ENCODE measurements at regions not wholly inside any gene's neighbourhood (a gene's known extent, or its start where the extent isn't known, plus 50 kb on each side); places are given as distances from the start of the nearest gene placed in this dataset.
"Not testable (repeated sequence)": the region's sequence is repeated elsewhere in the genome, so short reads cannot be mapped to it uniquely, and the experiment has no call there.

DNA sequence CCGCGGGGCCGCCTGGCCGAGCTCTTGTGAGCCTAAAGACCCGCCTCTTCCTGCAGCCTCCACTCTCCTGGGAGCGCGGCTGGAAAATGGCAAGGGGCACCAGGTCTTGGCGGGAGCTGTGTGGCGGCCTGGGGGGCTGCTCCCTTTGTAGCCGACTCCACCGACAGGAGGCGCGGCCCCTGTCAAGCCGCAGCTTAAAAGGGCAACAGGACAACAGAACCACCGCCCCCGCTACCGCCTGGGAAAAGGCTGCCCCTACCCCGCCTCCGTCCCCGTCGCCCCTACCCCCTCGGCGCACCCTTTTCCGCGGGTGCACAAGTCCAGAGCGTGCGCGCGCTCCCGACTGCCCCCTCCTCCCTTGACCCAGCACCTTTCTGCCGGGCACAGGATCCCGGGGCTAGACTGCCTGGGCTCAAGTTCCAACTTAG lies 60.3 kb downstream of the GOLGA8K start:
- not testable (repeated sequence) for H3K36me3 ChIP-seq; H3K27ac ChIP-seq; H3K27me3 ChIP-seq (replicated peaks; ENCODE audit: insufficient read depth); H3K9me3 ChIP-seq; ATAC-seq (ENCODE audit: insufficient number of reproducible peaks, low FRiP score, low read depth); H3K4me1 ChIP-seq (ENCODE audit: control insufficient read depth in 1 of 2, low read depth in 2 of 2); DNase-seq (ENCODE audit: low spot score)
- H3K4me3 ChIP-seq = peak overlapping the region; percentile 56

DNA sequence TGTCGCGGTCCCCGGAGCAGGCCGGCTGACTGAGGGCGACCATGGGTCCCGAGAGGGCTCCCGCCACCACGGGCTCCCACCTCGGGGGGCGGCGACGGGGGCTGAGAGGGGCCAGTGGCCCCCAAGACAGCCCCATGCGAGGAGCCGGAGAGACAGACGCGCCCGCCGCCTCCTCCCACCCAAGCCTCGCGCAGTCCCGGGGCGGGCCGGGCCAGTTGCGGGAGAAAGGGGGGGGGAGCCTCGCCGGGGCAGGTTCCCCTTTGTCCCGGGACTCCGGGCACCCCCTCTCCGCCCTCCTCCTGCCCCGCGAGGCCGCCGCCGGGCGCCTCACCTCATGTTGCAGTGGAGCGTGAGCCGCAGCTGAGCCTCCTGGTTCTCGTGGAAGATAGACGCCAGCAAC lies 60.8 kb downstream of the GOLGA8K start:
- not testable (repeated sequence) for H3K27ac ChIP-seq; DNase-seq (ENCODE audit: low spot score); H3K36me3 ChIP-seq; H3K27me3 ChIP-seq (replicated peaks; ENCODE audit: insufficient read depth); H3K4me3 ChIP-seq; H3K4me1 ChIP-seq (ENCODE audit: control insufficient read depth in 1 of 2, low read depth in 2 of 2); H3K9me3 ChIP-seq; ATAC-seq (ENCODE audit: insufficient number of reproducible peaks, low FRiP score, low read depth)

DNA sequence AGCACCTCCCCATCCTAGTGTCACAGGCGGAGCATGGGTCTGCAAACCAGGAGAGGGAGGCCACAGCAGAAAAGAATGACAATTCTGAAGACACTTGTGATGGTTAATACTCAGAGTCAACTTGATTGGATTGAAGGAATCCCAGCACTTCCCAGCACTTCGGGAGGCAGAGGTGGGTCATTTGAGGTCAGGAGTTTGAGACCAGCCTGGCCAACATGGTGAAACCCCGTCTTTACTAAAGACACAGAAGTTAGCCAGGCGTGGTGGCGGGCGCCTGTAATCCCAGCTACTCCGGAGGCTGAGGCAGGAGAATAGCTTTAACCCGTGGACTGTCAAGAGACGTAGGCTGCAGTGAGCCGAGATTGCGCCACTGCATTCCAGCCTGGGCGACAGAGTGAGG lies 61.6 kb downstream of the GOLGA8K start:
- not testable (repeated sequence) for DNase-seq (ENCODE audit: low spot score); H3K27me3 ChIP-seq (replicated peaks; ENCODE audit: insufficient read depth); H3K27ac ChIP-seq; H3K9me3 ChIP-seq; H3K36me3 ChIP-seq; H3K4me1 ChIP-seq (ENCODE audit: control insufficient read depth in 1 of 2, low read depth in 2 of 2); H3K4me3 ChIP-seq; ATAC-seq (ENCODE audit: insufficient number of reproducible peaks, low FRiP score, low read depth)

DNA sequence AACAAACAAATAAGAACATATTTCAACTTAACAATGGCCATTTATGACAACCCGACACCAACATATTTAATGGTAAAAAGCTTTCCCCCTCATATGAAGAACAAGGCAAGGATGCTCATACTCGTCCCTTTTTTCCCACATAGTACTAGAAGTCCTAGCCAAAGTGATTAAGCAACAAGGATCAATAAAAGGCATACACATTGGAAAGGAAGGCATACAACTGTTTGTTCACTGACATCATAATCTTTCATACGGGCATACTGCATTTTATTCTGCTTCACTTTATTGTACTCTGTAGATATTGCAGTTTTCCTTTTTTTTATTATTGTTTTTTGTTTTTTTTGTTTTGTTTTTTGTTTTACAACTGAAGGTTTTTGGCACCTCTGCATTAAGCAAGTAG lies 66.3 kb downstream of the GOLGA8K start:
- ATAC-seq (ENCODE audit: insufficient number of reproducible peaks, low FRiP score, low read depth) = not testable (repeated sequence)

DNA sequence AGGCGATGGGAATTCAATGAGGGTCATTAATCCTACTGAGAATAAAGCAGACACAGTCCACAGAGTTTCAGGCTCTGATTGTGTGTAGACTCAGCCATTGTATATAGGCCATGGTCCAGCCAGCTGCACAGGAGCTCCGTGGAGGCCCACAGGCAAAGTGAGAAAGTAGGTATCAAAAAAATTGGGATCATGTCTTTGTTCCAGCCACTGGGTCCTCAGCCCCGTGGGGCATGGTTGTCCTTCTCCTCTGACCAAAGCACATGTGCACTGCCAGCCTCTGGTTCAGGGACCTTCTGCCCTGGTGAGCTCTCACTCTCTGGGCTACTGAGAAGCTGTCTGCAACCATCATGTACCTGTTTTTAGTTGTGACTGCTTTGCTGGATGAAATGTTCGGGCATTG lies 79.7 kb downstream of the GOLGA8K start:
- H3K4me1 ChIP-seq (ENCODE audit: control insufficient read depth in 1 of 2, low read depth in 2 of 2); H3K27ac ChIP-seq; H3K9me3 ChIP-seq; H3K36me3 ChIP-seq; H3K27me3 ChIP-seq (replicated peaks; ENCODE audit: insufficient read depth); DNase-seq (ENCODE audit: low spot score); H3K4me3 ChIP-seq; ATAC-seq (ENCODE audit: insufficient number of reproducible peaks, low FRiP score, low read depth): not testable (repeated sequence)

More for the DNA sequence above, 66.3 kb downstream of the GOLGA8K start:
- not testable (repeated sequence) for H3K36me3 ChIP-seq; H3K27me3 ChIP-seq (replicated peaks; ENCODE audit: insufficient read depth); H3K4me3 ChIP-seq; H3K4me1 ChIP-seq (ENCODE audit: control insufficient read depth in 1 of 2, low read depth in 2 of 2); DNase-seq (ENCODE audit: low spot score); H3K27ac ChIP-seq; H3K9me3 ChIP-seq

DNA sequence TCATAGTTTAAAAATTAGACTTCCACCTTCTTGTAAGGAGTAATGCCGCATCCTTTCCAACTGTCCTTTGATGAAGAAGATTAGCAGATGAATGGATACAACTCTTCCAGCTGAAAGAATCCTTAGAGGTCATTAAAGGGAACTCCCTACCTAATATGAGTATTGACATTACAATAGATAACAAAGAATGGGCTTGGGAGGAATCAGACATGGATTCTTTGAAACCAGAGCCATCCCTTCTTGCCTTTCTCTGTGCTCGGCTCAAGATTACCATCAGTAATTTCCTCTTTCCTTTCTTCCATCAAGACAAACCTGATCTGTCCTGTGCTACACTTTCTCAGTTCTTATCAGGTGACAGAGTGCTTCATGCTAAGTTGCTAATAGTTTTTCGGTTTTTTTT lies 83.8 kb downstream of the GOLGA8K start:
- not testable (repeated sequence) for H3K4me1 ChIP-seq (ENCODE audit: control insufficient read depth in 1 of 2, low read depth in 2 of 2); H3K27me3 ChIP-seq (replicated peaks; ENCODE audit: insufficient read depth); H3K9me3 ChIP-seq; DNase-seq (ENCODE audit: low spot score); H3K36me3 ChIP-seq; H3K27ac ChIP-seq; ATAC-seq (ENCODE audit: insufficient number of reproducible peaks, low FRiP score, low read depth); H3K4me3 ChIP-seq

DNA sequence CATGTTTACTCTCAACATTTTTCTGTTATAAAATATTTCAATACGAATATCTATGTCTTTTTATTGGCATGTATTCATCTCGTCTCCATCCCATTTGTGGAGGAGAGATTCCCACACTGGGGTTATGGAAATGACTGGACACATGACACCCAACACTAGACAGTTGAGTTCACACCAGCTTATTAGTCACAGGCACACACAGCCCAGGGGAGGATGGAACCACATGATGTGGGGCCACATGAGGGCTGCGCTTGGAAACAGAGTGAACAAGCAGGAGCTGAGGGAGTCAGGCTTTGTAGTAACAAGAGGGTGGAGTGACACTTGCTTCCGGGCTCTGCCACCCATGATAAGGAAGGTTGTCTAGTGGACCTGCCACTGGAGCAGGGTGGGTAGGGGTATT lies 86.6 kb downstream of the GOLGA8K start:
- H3K27ac ChIP-seq; DNase-seq (ENCODE audit: low spot score); H3K27me3 ChIP-seq (replicated peaks; ENCODE audit: insufficient read depth); H3K36me3 ChIP-seq; H3K4me1 ChIP-seq (ENCODE audit: control insufficient read depth in 1 of 2, low read depth in 2 of 2); H3K4me3 ChIP-seq; ATAC-seq (ENCODE audit: insufficient number of reproducible peaks, low FRiP score, low read depth); H3K9me3 ChIP-seq: not testable (repeated sequence)

DNA sequence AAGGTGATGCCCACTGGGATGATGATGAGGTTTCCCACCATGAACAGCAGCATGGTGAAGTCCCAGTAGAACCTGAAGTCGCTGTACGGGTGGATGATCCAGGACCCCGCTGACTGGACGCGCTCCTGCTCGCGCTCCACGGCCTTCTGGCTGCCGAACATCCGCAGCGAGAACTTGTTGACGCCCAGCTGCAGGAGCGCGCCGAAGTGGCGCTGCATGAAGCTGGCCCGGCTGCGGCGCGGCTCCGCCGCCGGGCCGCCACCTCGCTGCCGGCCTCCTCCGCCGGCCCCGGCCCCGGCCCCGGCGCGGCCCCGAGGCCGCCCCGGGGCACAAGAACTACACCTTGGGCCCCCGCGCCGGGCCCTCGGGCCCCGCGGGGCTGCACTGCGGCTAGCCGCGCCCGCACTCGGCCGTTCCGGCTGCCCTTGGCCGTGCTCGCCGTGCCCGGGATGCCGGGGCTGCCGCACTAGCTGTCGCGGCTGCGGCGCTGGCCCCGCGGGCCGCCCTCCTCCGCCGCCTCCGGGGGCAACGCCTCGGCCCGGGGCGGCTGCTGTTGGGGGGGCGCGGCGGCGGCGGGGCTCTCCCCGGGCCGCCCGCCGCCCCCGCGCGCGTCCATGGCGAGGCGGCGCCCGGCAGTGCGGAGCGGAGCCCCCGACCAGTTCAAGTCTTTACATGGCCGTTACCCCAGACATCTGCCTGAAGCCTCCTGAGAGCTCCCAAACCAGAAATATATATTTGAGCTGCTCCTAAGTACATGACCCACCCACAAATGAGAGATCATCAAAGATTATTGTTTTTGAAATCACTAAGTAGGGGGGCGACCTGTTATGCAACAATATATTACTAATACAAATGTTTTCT lies 87.8 kb downstream of the GOLGA8K start:
- not testable (repeated sequence) for H3K9me3 ChIP-seq; H3K4me3 ChIP-seq; DNase-seq (ENCODE audit: low spot score); H3K36me3 ChIP-seq; H3K27me3 ChIP-seq (replicated peaks; ENCODE audit: insufficient read depth); H3K4me1 ChIP-seq (ENCODE audit: control insufficient read depth in 1 of 2, low read depth in 2 of 2); H3K27ac ChIP-seq; ATAC-seq (ENCODE audit: insufficient number of reproducible peaks, low FRiP score, low read depth)

DNA sequence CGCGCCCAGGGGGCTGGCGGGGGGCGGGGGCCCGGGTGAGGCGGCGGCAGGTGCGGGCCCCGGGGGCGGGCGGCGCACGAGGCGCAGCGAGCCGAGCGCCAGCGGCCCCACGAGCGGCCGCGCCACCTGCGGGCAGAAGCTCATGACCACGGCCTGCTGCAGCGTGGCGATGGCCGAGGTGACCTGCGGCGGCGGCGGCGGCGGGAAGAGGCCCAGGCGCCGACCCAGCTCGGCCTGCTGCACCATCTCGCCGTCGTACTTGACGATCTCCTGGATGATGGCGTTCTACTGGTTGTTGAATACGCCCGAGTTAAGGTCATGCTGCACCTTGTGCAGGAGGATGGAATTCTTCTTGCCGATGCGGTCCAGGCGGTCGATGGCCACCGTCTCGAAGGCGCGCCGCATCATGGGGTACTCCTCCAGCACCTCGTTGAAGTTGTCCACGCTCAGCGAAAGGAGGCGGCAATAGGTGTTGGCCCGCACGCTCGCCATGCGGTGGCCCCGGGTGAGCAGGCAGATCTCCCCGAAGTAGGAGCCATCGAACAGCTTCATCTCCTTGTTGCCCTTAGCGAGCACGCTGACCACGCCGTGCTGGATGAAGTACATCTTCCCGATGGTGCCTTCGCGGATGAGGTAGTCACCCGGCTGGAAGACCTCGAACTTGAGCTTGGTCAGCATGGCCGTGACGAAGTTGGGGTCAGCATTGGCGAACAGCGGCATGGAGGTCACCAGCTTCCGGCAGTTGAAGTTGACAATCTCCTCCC lies 89.5 kb downstream of the GOLGA8K start:
- not testable (repeated sequence) for H3K27ac ChIP-seq; DNase-seq (ENCODE audit: low spot score); H3K27me3 ChIP-seq (replicated peaks; ENCODE audit: insufficient read depth); H3K4me1 ChIP-seq (ENCODE audit: control insufficient read depth in 1 of 2, low read depth in 2 of 2); H3K4me3 ChIP-seq; H3K9me3 ChIP-seq; H3K36me3 ChIP-seq; ATAC-seq (ENCODE audit: insufficient number of reproducible peaks, low FRiP score, low read depth)

DNA sequence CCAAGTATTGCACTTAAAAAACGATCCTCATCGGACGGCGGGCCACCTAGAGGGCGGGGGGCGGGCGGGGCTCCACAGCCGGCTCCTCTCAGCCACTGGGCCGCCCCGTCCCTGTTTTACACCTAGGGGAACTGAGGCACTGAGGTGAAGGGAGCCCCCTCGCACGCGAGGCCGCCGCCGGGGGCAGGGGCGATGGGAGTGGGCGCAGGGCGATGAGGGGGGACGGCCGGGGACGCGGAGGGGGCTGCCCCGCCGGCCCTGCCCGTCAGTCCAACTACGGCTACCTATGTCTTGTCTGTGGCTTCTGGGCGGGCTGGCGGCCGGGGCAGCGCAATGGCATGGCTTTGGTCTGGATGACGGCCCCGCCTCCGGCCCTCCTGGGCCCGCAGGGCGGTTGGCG lies 90.4 kb downstream of the GOLGA8K start:
- ATAC-seq (ENCODE audit: insufficient number of reproducible peaks, low FRiP score, low read depth); H3K36me3 ChIP-seq; H3K27me3 ChIP-seq (replicated peaks; ENCODE audit: insufficient read depth); H3K27ac ChIP-seq; DNase-seq (ENCODE audit: low spot score); H3K4me3 ChIP-seq; H3K4me1 ChIP-seq (ENCODE audit: control insufficient read depth in 1 of 2, low read depth in 2 of 2); H3K9me3 ChIP-seq: not testable (repeated sequence)

DNA sequence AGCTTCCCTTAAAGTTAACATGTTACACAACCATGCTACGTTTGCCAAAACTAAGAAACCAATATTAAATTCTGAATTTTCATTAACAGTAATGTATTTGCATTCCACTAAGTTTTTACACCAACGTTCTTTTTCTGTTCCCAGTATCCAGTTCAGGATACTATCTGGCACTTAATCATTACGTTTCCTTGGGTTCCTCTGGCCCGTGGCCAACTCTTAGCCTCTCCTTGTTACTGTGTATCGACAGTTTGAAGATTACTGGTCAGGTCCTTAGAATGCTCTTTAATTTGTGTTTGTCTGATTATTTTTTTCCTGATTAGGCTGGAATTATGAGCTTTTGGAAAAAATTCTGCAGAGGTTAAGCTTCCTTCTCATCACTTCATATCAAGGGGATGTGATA lies 95.5 kb downstream of the GOLGA8K start:
- not testable (repeated sequence) for H3K4me3 ChIP-seq; H3K27ac ChIP-seq; ATAC-seq (ENCODE audit: insufficient number of reproducible peaks, low FRiP score, low read depth); H3K36me3 ChIP-seq; DNase-seq (ENCODE audit: low spot score); H3K9me3 ChIP-seq; H3K27me3 ChIP-seq (replicated peaks; ENCODE audit: insufficient read depth); H3K4me1 ChIP-seq (ENCODE audit: control insufficient read depth in 1 of 2, low read depth in 2 of 2)

DNA sequence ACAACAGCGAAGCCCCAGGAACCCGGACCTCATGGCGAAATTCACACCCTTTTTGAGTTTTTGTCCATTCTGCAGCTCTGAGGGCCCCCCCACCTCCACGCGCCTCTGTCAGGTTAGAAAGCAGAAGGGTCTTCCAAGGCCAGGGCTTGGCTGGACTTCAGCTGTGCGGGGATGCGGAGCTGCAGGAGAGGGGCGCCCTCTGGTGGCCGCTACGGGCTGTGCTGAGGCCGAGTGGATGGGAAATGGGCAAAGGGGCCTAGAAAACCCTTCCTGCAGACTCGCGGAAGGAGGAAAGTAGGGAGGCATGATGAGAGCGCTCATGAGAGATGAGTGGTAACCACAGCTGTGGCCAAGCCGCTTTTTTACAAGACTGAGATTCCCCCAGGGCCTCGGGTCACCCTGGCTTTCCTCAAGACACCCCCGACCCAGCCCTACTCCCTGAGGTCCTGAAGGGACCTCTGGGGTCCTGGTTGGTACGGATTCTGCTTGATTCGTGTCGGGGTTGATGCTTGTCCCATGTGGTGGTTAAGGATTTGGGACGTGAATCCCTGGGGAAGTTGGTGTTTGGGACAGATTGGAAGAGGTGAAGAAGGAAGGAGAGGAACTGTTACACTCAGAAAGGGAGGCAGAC lies 126.8 kb downstream of the GOLGA8K start:
- not testable (repeated sequence) for ATAC-seq (ENCODE audit: insufficient number of reproducible peaks, low FRiP score, low read depth); DNase-seq (ENCODE audit: low spot score); H3K4me3 ChIP-seq; H3K9me3 ChIP-seq; H3K36me3 ChIP-seq; H3K4me1 ChIP-seq (ENCODE audit: control insufficient read depth in 1 of 2, low read depth in 2 of 2); H3K27ac ChIP-seq; H3K27me3 ChIP-seq (replicated peaks; ENCODE audit: insufficient read depth)

Measured in thoracic aorta (tissue), 2 donors.